Putamen (tissue), 1 donor: ENCODE measurements at regions not wholly inside any gene's neighbourhood (a gene's known extent, or its start where the extent isn't known, plus 50 kb on each side); places are given as distances from the start of the nearest gene placed in this dataset.
"Not testable (repeated sequence)": the region's sequence is repeated elsewhere in the genome, so short reads cannot be mapped to it uniquely, and the experiment has no call there.

Source experiments
- DNase-seq: peaks from one replicate; pipeline ENCODE4 v3.0.0-alpha.2; 2016; ENCODE audit warnings: low spot score

DNA sequence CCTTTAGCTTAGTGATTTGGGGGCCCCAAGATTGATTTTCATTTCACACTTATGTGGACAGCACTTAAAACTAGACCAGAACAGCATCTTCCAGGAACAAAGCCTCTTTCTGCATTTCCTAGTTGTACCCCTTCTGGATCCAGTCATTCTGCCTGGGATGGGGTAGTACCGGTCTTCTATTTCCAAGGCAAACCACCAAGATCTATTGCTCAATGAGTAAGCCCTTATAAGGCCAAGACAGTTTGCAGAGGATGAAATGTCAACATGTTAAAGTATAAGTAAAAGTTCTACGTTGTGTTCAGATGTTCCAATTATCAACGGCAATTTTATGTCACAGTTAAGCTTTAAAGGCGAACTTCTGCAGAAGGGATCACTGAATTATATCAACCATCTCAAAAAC, 106.9 kb upstream of the ZNF746 start:
- no peak for DNase-seq

GRCh38 chr7:149600669-149601330, 103.2 kb upstream of the ZNF746 start:
- DNase-seq: not testable (repeated sequence)

DNA sequence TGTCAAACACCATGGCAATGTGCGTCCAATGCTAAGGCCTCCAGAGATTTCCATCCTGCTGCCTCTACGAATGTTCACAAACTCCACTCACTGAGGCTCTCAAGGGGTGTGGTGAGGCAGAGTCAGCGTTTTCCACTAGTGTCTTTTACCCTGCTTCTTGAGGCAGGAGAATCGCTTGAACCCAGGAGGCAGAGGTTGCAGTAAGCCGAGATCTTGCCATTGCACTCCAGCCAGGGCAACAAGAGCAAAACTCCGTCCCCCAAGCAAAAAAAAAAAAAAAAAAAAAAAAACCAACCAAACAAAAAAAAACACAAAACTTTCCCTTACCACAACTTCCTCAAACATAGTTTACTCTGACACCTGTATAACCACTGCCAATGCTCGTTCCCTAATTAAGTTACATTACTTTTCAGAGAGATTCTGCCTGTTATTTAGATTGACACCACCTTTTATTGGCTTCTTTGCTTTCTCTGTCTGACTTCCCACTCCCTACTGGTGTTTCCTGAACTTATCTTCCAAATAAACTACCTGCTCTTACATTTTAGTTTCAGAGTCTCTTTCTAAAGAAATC, 102.1 kb upstream of the ZNF746 start:
- no peak for DNase-seq

- DNase-seq: no peak
Observed at GRCh38 chr7:149598721-149599308, 101.2 kb upstream of the ZNF746 start.

DNA sequence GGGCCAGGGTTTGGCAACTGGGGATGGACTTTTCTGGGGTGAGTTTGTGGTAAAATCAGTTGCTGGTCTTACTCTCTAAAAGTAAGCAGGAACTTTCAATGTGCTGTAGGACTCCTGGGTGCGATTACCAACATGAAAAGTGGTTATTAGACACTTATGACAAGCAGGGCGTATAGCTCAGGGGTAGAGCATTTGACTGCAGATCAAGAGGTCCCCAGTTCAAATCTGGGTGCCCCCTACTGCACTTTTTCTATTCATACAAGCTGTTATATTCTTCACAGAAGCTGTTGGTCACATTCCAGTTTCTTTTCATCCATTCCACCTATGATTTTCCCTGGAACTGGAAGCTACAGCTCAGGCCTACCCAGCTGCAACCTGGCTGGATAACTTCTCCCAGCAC, 100.2 kb upstream of the ZNF746 start:
- not testable (repeated sequence) for DNase-seq

- DNase-seq: no peak
Observed at GRCh38 chr7:149595541-149595940, 97.9 kb upstream of the ZNF746 start.

GRCh38 chr7:149595078-149595477, 97.5 kb upstream of the ZNF746 start:
- no peak for DNase-seq

- DNase-seq: no peak
Observed at GRCh38 chr7:149588930-149589329, 91.3 kb upstream of the ZNF746 start.

DNA sequence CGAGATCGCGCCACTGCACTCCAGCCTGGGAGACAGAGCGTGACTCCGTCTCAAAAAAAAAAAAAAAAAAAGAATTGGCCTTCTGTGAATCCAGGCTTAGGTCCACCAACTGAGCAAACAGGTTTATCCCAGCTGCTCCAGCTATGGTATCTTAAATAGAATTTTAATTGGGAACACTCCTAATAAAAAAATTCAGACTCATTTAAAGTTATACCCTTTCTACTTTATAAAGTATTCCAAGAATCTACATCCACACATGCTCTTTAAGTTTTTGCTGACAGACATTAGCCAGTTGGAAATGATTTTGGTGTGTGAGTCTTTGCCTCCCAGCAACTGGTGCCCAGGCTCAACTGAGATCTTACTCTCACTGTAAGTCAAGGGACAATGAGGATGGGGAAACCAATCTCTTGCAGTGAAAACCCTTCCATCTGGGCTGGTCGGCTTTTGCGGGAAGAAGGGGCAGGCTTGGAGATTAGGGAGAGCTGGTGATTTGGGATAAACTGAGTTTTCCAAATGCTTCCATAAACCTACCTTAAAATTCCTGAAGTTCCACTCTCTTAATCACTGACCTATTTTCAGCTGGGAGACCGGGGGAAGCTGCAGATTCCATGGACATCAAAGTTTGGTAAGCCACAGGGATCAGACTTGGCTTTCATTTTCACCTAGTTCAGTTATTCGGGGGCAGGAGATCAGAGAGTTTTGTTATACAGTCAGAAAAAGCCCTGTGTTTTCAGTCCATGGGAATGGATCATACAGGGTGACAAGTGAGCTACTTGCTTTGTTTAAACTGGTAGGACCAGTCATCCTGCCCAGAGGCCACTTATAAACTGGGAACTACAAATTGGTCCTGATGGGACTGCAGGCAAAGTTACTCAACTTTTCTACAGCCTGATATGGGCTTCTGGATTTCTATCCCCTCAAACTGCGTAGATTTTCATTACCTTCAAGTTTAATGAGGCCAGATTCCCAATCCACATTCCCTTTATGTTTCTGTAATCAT, 89.3 kb upstream of the ZNF746 start:
- DNase-seq: no peak

- DNase-seq: no peak
Observed at GRCh38 chr7:149584530-149584929, 86.9 kb upstream of the ZNF746 start.

- DNase-seq: no peak
Observed at GRCh38 chr7:149584009-149584408, 86.4 kb upstream of the ZNF746 start.

DNA sequence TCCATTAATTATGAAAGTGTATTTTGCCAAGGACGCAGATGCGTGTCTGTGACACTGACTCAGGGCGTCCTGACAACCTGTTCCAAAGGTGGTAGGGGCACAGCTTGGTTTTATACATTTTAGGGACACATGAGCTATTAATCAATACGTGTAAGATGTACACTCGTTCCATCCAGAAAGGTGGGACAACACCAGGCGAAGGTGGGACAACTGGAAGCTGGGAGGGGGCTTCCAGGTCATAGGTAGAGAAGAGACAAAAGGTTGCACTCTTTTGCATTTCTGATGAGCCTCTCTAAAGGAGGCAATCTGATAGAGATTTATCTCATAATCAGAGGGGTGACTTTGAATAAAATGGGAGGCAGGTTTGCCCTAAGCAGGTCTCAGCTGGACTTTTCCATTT, 82.7 kb upstream of the ZNF746 start:
- DNase-seq: no peak

DNA sequence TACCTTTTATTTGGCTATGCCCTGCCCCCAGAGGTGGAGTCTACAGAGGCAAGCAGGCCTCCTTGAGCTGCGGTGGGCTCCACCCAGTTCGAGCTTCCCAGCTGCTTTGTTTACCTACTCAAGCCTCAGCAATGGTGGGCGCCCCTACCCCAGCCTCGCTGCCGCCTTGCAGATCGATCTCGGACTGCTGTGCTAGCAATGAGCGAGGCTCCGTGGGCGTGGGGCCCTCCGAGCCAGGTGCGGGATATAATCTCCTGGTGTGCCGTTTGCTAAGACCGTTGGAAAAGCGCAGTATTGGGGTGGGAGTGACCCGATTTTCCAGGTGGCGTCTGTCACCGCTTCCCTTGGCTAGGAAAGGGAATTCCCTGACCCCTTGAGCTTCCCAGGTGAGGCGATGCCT, 81.8 kb upstream of the ZNF746 start:
- not testable (repeated sequence) for DNase-seq

DNA sequence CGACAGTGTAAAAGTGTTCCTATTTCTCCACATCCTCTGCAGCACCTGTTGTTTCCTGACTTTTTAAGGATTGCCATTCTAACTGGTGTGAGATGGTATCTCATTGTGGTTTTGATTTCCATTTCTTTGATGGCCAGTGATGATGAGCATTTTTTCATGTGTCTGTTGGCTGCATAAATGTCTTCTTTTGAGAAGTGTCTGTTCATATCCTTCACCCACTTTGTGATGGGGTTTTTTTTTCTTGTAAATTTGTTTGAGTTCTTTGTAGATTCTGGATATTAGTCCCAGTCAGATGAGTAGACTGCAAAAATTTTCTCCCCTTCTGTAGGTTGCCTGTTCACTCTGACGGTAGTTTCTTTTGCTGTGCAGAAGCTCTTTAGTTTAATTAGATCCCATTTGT, 76.8 kb upstream of the ZNF746 start:
- not testable (repeated sequence) for DNase-seq

DNA sequence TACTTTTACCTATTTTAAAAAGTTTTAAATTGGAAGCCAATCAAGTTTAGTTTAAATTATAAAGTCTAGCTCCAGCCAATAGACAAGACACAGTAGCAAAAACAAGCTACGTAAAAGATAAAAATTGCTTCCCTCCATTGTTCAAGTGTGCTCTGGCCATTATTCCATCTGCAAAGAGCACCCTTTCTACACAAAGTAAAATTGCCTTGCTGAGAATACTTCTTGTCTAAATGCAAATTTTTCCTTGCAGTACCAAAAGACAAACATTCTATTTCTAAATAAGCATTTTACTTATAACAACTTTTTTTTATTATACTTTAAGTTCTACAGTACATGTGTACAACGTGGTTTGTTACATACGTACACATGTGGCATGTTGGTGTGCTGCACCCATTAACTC, 75.9 kb upstream of the ZNF746 start:
- DNase-seq: no peak

DNA sequence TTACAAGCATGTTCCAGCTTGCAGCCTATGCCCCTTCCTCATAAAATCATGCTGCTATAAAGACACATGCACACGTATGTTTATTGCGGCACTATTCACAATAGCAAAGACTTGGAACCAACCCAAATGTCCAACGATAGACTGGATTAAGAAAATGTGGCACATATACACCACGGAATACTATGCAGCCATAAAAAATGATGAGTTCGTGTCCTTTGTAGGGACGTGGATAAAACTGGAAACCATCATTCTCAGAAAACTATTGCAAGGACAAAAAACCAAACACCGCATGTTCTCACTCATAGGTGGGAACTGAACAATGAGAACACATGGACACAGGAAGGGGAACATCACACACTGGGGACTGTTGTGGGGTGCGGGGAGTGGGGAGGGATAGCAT, 75.3 kb upstream of the ZNF746 start:
- DNase-seq: not testable (repeated sequence)

GRCh38 chr7:149570784-149571183, 73.2 kb upstream of the ZNF746 start:
- DNase-seq: no peak

DNA sequence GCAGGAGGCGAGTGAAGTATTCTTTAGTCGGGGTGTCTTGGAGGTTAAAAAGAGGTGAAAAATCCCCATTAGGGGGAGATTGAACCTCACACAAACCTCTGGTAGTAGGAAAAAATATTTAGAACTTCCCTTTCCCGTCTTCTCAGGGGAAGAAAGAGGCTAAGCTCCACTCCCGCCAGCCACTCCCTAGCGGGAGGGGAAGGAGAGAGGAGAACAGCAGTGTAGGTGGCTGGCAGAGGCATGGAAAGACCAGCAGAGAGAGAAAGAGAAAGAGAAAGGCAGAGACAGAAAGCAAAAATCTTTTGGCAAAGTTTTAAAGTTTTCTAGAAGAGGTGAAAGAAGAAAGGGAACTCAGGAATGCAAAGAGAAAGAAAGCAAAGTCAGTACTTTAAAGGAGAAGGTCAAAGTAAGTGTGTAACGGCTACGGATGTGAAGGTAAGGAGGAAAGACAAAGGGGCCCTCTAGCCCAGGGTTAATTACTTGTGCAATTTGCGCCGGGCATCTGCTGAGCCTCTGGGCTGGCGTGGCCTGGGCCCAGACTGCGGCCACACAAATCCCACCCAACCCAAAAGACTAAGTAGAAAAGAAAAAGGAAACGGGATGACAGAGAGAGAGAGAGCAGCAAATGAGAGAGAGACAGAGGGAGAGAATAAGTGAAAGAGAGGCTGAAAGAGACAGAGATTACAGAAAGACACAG, 72.3 kb upstream of the ZNF746 start:
- DNase-seq: no peak

DNA sequence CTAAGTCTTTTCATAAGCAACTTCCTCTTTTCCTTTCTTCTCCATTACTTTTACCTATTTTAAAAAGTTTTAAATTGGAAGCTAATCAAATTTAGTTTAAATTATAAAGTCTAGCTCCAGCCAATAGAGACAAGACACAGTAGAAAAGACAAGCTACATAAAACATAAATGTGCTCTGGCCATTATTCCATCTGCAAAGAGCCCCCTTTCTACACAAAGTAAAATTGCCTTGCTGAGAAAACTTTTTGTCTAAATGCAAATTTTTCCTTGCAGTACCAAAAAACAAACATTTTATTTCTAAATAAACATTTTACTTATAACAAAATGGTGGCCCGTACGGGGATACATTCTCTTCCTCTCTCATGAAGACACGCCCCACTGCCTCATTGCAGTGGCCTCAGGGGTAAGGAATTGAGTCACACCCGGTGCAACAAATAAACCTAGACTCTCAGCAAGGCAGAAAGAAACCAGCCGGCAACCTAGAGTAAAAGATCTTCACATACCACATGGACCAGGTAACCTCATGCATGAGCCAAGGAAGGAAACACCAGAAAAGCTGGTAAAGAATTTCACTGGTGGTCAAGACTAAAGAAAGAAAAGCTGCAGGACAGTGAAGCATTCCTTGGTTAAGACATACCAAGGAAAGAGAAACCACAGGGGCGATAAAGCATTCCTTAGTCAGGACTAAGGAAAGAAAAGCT, 71.6 kb upstream of the ZNF746 start:
- DNase-seq: no peak

- DNase-seq: no peak
Observed at GRCh38 chr7:149568218-149568617, 70.6 kb upstream of the ZNF746 start.

DNA sequence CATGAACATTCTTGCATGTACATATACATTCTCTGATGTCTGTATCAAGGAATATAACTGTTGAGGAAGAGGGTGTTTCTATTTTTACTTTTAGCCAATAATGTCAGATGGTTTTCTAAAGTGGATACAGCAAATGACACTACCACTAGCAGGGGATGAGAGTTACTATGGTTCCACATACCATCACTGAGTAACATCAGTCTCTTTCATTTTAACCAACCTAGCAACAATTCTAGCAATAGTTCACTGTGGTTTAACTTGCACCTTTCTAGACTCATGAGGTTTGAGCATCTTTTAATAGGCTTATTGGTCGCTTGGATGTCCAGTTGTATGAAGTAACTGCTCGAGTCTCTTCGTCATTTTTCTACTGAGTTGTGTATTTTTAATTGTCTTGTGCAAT, 68.5 kb upstream of the ZNF746 start:
- no peak for DNase-seq

- DNase-seq: no peak
Observed at GRCh38 chr7:149565096-149565382, 67.4 kb upstream of the ZNF746 start.
